HCT116 (cell line): ENCODE measurements at regions not wholly inside any gene's neighbourhood (a gene's known extent, or its start where the extent isn't known, plus 50 kb on each side); places are given as distances from the start of the nearest gene placed in this dataset.

Experiments used
- CEBPB ChIP-seq: IDR thresholded peaks from 2 replicates; pipeline ENCODE4 v1.6.1; 2012; ENCODE audit warnings: low read depth
- EGR1 ChIP-seq: IDR thresholded peaks from 2 replicates; pipeline ENCODE4 v1.6.1; 2012; ENCODE audit warnings: low read depth
- ELF1 ChIP-seq: IDR thresholded peaks from 2 replicates; pipeline ENCODE4 v1.6.1; 2012; ENCODE audit warnings: low read depth, borderline replicate concordance
- EZH2 ChIP-seq: fragments of 200-600 bp; sonication (generic); IDR thresholded peaks from 2 replicates; pipeline ENCODE4 v1.6.1; 2017; ENCODE audit warnings: antibody characterized with exemption, mixed run types
- EZH2phosphoT487 ChIP-seq: fragments of 200-600 bp; IDR thresholded peaks from 2 replicates; pipeline ENCODE4 v1.6.1; 2018; ENCODE audit warnings: antibody characterized with exemption, borderline replicate concordance
- FOSL1 ChIP-seq: IDR thresholded peaks from 2 replicates; pipeline ENCODE4 v1.6.1; 2012; ENCODE audit warnings: low read depth
- POLR2A ChIP-seq: IDR thresholded peaks from 2 replicates; pipeline ENCODE4 v1.7.0; 2011; ENCODE audit warnings: borderline replicate concordance; ENCODE audit not compliant: insufficient read depth, insufficient read length; ENCODE audit errors: extremely low read depth
- POLR2AphosphoS5 ChIP-seq: IDR thresholded peaks from 2 replicates; pipeline ENCODE4 v1.6.1; 2011; ENCODE audit warnings: mild to moderate bottlenecking, low read depth, low read length, moderate library complexity
- RAD21 ChIP-seq: IDR thresholded peaks from 2 replicates; pipeline ENCODE4 v1.6.1; 2012; ENCODE audit warnings: low read depth, mild to moderate bottlenecking
- SP1 ChIP-seq: IDR thresholded peaks from 2 replicates; pipeline ENCODE4 v1.6.1; 2012; ENCODE audit warnings: low read depth
- SRF ChIP-seq: IDR thresholded peaks from 2 replicates; pipeline ENCODE4 v1.6.1; 2012; ENCODE audit warnings: low read depth
- TF ChIP-seq, protein P1 (sequence below), 3 experiments: fragments of 200-600 bp in 1 of 3; sonication (generic) in 1 of 3; IDR thresholded peaks in 2 of 3; conservative IDR thresholded peaks in 1 of 3; 2 replicates each; pipeline ENCODE4 v1.5.1; 2012 to 2017; ENCODE audit warnings: low read depth in 2 of 3, low read length in 2 of 3, antibody characterized with exemption in 1 of 3, borderline replicate concordance in 1 of 3, control low read depth in 1 of 3, mild to moderate bottlenecking in 1 of 3, mixed read lengths in 1 of 3, mixed run types in 1 of 3, moderate library complexity in 1 of 3; ENCODE audit not compliant: insufficient read depth in 1 of 3
- TF ChIP-seq, protein P2 (sequence below): IDR thresholded peaks from 2 replicates; pipeline ENCODE4 v1.6.1; 2012

DNA sequence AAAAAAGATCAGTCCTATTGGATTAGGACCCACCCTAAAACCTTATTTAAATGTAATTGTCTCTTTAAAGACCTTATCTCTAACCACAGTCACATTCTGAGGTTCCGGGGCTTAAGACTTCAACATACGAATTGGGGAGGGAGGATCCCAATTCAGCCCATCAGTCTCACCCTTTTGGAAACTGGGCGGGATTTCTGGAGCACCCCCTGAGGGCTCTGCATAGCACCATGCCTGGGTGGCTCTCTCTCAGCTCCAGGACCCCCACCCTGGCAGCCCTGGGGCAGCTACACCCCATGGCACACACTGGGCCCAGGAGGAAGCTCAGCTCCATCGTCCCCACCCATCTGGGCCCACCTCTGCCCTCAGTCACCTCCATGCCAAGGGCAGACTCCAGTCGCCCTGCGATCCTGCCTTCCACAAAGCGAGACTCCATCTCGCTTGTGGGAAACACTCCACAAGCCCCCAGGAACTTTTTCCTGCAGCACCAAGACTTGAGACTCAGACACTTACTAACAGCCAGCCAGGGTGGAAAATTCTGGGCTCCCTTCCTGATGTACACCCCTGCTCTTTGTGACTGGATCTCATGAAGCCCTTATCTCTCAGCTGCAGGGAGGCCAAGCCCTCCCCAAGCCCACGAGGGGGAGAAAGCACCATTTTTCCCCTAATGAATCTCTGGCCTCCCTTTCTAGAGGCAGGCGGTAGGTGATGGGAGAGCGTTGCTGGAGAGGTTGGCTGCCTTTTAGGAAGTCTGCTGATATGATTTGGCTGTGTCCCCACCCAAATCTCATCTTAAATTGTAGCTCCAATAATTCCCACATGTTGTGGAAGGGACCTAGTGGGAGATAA, 90.8 kb upstream of the KDM7A start:
- TF ChIP-seq, protein P1, sequence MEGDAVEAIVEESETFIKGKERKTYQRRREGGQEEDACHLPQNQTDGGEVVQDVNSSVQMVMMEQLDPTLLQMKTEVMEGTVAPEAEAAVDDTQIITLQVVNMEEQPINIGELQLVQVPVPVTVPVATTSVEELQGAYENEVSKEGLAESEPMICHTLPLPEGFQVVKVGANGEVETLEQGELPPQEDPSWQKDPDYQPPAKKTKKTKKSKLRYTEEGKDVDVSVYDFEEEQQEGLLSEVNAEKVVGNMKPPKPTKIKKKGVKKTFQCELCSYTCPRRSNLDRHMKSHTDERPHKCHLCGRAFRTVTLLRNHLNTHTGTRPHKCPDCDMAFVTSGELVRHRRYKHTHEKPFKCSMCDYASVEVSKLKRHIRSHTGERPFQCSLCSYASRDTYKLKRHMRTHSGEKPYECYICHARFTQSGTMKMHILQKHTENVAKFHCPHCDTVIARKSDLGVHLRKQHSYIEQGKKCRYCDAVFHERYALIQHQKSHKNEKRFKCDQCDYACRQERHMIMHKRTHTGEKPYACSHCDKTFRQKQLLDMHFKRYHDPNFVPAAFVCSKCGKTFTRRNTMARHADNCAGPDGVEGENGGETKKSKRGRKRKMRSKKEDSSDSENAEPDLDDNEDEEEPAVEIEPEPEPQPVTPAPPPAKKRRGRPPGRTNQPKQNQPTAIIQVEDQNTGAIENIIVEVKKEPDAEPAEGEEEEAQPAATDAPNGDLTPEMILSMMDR (IDR thresholded peaks at IDR 0.05 in 2 of 3, conservative IDR thresholded peaks at IDR 0.05 in 1 of 3; ENCODE audit: borderline replicate concordance in 1 of 3, insufficient read depth in 1 of 3, low read depth in 2 of 3, low read length in 2 of 3) = no peak
- TF ChIP-seq POLR2A = no peak
- TF ChIP-seq EZH2 = no peak
- no peak for TF ChIP-seq SRF
- no peak for TF ChIP-seq ELF1
- TF ChIP-seq RAD21 = no peak
- no peak for TF ChIP-seq POLR2AphosphoS5
- TF ChIP-seq EZH2phosphoT487 = no peak
- no peak for TF ChIP-seq FOSL1
- no peak for TF ChIP-seq CEBPB
- no peak for TF ChIP-seq EGR1
- TF ChIP-seq SP1 = no peak
- TF ChIP-seq, protein P2, sequence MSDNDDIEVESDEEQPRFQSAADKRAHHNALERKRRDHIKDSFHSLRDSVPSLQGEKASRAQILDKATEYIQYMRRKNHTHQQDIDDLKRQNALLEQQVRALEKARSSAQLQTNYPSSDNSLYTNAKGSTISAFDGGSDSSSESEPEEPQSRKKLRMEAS = no peak
